A549 (cell line): ENCODE measurements at regions not wholly inside any gene's neighbourhood (a gene's known extent, or its start where the extent isn't known, plus 50 kb on each side); places are given as distances from the start of the nearest gene placed in this dataset.

ENCODE experiments used
- CBX8 ChIP-seq: fragments of 200-600 bp; sonication (generic); IDR thresholded peaks from 2 replicates; pipeline ENCODE4 v1.6.1; 2016
- CHD4 ChIP-seq: fragments of 200-600 bp; sonication (generic); IDR thresholded peaks from 2 replicates; pipeline ENCODE4 v1.6.1; 2016; ENCODE audit warnings: antibody characterized with exemption, mild to moderate bottlenecking, borderline replicate concordance
- CTCF ChIP-seq: fragments of >200 bp; sonication (Bioruptor Twin); formaldehyde crosslinking; IDR thresholded peaks from 3 replicates; pipeline ENCODE4 v1.5.1; 2016
- EP300 ChIP-seq, 2 experiments: fragments of >200 bp; sonication (Bioruptor Twin); formaldehyde crosslinking; IDR thresholded peaks; 2 replicates in 1 of 2; 3 replicates in 1 of 2; pipeline ENCODE4 v1.6.1; 2016 to 2017
- MAFK ChIP-seq: fragments of 450-650 bp; IDR thresholded peaks from 2 replicates; pipeline ENCODE4 v1.6.1; 2014; ENCODE audit not compliant: partially characterized antibody
- NR3C1 ChIP-seq: fragments of >200 bp; sonication (Bioruptor Twin); formaldehyde crosslinking; IDR thresholded peaks from 3 replicates; pipeline ENCODE4 v1.6.1; 2017
- POLR2AphosphoS2 ChIP-seq: conservative IDR thresholded peaks from 2 replicates; pipeline ENCODE4 v1.6.1; 2012; ENCODE audit warnings: low read length, improper control_type of control experiment, inconsistent platforms
- REST ChIP-seq: fragments of 200-600 bp; sonication (generic); IDR thresholded peaks from 2 replicates; pipeline ENCODE4 v1.6.1; 2016; ENCODE audit warnings: antibody characterized with exemption, mild to moderate bottlenecking, moderate library complexity
- RFX5 ChIP-seq: fragments of 450-650 bp; IDR thresholded peaks from 2 replicates; pipeline ENCODE4 v1.7.1; 2014; ENCODE audit warnings: antibody characterized with exemption, mild to moderate bottlenecking, moderate library complexity

- TF ChIP-seq CTCF: no peak
- no peak for TF ChIP-seq REST
- TF ChIP-seq NR3C1: no peak
- TF ChIP-seq EP300 (IDR thresholded peaks at IDR 0.05): no peak
- no peak for TF ChIP-seq CBX8
- no peak for TF ChIP-seq RFX5
- TF ChIP-seq CHD4: no peak
- no peak for TF ChIP-seq MAFK
- no peak for TF ChIP-seq POLR2AphosphoS2
Measured at GRCh38 chrX:150303386-150304097, 59.6 kb upstream of the MAMLD1 start.
